ENCODE measurements at regions not wholly inside any gene's neighbourhood (a gene's known extent, or its start where the extent isn't known, plus 50 kb on each side); places are given as distances from the start of the nearest gene placed in this dataset.

- TF ChIP-seq CTCF (conservative IDR thresholded peaks at IDR 0.05; ENCODE audit: low read depth, low read length) = peak; percentile 70
- H3K4me3 ChIP-seq (ENCODE audit: low read length) = no peak overlapping the region
- peak; percentile 19 for DNase-seq (ENCODE audit: low read depth)
Observed at GRCh38 chr12:77152623-77153193, 87.3 kb upstream of the E2F7 start.

DNA sequence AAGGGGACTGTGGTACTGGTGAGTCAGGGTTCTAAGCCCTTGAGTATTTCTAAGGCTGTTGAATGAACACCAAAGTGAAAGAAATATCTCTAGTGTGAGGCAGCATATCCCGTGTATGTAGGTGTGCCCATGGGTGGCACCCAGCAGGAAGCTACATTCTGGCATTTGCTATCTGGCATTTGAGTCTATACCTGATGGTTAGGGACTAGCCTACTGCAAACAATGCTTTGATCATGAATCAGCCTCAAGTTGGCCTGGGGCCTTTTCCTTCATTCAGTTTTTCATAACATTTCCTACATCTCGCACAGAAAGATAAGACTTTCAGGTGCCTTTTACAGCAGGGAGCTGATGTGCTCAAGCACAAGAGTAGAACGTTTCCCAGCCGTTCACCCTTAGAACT is 85.7 kb upstream of the E2F7 start:
- H3K4me3 ChIP-seq (ENCODE audit: low read length) = no peak overlapping the region
- no peak for TF ChIP-seq CTCF (conservative IDR thresholded peaks at IDR 0.05; ENCODE audit: low read depth, low read length)
- no peak for DNase-seq (ENCODE audit: low read depth)

GRCh38 chr12:77133566-77133965 is 68.2 kb upstream of the E2F7 start:
- no peak for TF ChIP-seq CTCF (conservative IDR thresholded peaks at IDR 0.05; ENCODE audit: low read depth, low read length)
- H3K4me3 ChIP-seq (ENCODE audit: low read length) = no peak overlapping the region
- no peak for DNase-seq (ENCODE audit: low read depth)

GRCh38 chr12:77131977-77132490 is 66.7 kb upstream of the E2F7 start:
- DNase-seq (ENCODE audit: low read depth) = no peak
- no peak overlapping the region for H3K4me3 ChIP-seq (ENCODE audit: low read length)
- no peak for TF ChIP-seq CTCF (conservative IDR thresholded peaks at IDR 0.05; ENCODE audit: low read depth, low read length)

GRCh38 chr12:77130193-77130592 is 64.8 kb upstream of the E2F7 start:
- DNase-seq (ENCODE audit: low read depth) = no peak
- no peak overlapping the region for H3K4me3 ChIP-seq (ENCODE audit: low read length)
- no peak for TF ChIP-seq CTCF (conservative IDR thresholded peaks at IDR 0.05; ENCODE audit: low read depth, low read length)

DNA sequence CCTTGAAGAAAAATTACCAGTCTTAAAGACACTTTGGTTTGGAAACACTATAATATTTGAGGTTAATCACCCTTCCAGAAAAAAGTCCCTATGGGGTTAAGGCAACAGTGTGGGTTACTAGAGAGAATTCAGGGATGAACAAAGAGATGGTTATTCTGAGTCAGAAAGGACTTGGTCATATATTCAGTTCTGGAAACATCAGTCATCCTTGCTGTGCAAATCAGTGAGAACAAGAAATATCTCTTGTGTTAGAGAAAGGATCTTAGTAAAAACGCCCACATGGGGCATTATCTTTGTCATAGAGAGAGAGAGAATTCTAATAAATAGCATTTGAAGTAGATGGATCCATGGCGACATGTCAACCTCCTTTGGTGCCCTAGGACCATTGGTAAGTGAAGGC is 59.4 kb upstream of the E2F7 start:
- no peak for TF ChIP-seq CTCF (conservative IDR thresholded peaks at IDR 0.05; ENCODE audit: low read depth, low read length)
- no peak for DNase-seq (ENCODE audit: low read depth)
- H3K4me3 ChIP-seq (ENCODE audit: low read length) = no peak overlapping the region

DNA sequence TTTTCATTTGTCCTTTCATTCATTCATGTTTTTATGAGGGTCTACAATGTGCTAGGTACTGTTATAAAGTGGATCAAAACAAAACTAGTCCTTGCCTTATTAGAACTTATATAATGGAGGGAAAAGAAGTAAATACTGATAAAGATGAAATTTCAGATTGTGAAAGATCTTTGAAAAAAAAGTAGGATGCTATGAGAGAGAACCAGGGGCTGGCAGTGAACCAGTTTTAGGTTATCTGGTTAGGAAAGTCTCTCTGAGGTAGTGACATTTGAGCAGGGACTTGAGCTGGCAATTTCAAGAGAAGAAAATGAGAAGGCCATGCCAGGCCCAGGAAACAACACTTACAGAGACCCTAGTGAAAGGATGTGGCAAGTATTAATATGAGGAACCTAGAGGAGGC is 57.3 kb upstream of the E2F7 start:
- no peak overlapping the region for H3K4me3 ChIP-seq (ENCODE audit: low read length)
- DNase-seq (ENCODE audit: low read depth) = no peak
- TF ChIP-seq CTCF (conservative IDR thresholded peaks at IDR 0.05; ENCODE audit: low read depth, low read length) = no peak
